HEK293 (cell line): ENCODE measurements at regions not wholly inside any gene's neighbourhood (a gene's known extent, or its start where the extent isn't known, plus 50 kb on each side); places are given as distances from the start of the nearest gene placed in this dataset.

Source experiments
- CTCF ChIP-seq: fragments of 450-650 bp; formaldehyde crosslinking; IDR thresholded peaks from 2 replicates; pipeline ENCODE4 v1.5.1; 2016; ENCODE audit warnings: missing biosample characterization, missing genetic modification characterization
- RBAK ChIP-seq: fragments of 450-650 bp; formaldehyde crosslinking; IDR thresholded peaks from 2 replicates; pipeline ENCODE4 v1.5.1; 2016; ENCODE audit warnings: missing biosample characterization, missing genetic modification characterization
- SCRT2 ChIP-seq: fragments of 450-650 bp; formaldehyde crosslinking; IDR thresholded peaks from 2 replicates; pipeline ENCODE4 v1.5.1; 2016; ENCODE audit warnings: missing biosample characterization, missing genetic modification characterization
- ZNF114 ChIP-seq: fragments of 450-650 bp; formaldehyde crosslinking; IDR thresholded peaks from 2 replicates; pipeline ENCODE4 v1.5.0; 2017; ENCODE audit warnings: missing biosample characterization, missing genetic modification characterization
- ZNF155 ChIP-seq: fragments of 450-650 bp; formaldehyde crosslinking; IDR thresholded peaks from 2 replicates; pipeline ENCODE4 v1.5.1; 2016; ENCODE audit warnings: missing biosample characterization, missing genetic modification characterization
- ZNF23 ChIP-seq: fragments of 450-650 bp; formaldehyde crosslinking; IDR thresholded peaks from 2 replicates; pipeline ENCODE4 v1.5.1; 2016; ENCODE audit warnings: missing biosample characterization, missing genetic modification characterization, borderline replicate concordance
- ZNF280D ChIP-seq: fragments of 450-650 bp; formaldehyde crosslinking; IDR thresholded peaks from 2 replicates; pipeline ENCODE4 v1.5.1; 2016; ENCODE audit warnings: missing biosample characterization, missing genetic modification characterization
- ZNF510 ChIP-seq: fragments of 450-650 bp; formaldehyde crosslinking; IDR thresholded peaks from 2 replicates; pipeline ENCODE4 v1.5.1; 2018; ENCODE audit warnings: mild to moderate bottlenecking, missing genetic modification characterization, missing biosample characterization; ENCODE audit not compliant: insufficient replicate concordance
- ZNF555 ChIP-seq: fragments of 450-650 bp; formaldehyde crosslinking; conservative IDR thresholded peaks from 2 replicates; pipeline ENCODE4 v1.5.1; 2017; ENCODE audit warnings: missing biosample characterization, mild to moderate bottlenecking, missing genetic modification characterization, inconsistent platforms
- ZNF677 ChIP-seq: fragments of 450-650 bp; IDR thresholded peaks from 2 replicates; pipeline ENCODE4 v1.5.0; 2018; ENCODE audit warnings: missing biosample characterization, mild to moderate bottlenecking, missing genetic modification characterization, moderate library complexity
- ZNF843 ChIP-seq: fragments of 450-650 bp; formaldehyde crosslinking; IDR thresholded peaks from 2 replicates; pipeline ENCODE4 v1.5.1; 2016; ENCODE audit warnings: missing biosample characterization, missing genetic modification characterization
- ZSCAN30 ChIP-seq: fragments of 450-650 bp; IDR thresholded peaks from 2 replicates; pipeline ENCODE4 v1.5.1; 2018; ENCODE audit warnings: missing biosample characterization, mild to moderate bottlenecking, missing genetic modification characterization, moderate library complexity
- TF ChIP-seq, protein P1 (sequence below): fragments of 450-650 bp; formaldehyde crosslinking; IDR thresholded peaks from 2 replicates; pipeline ENCODE4 v1.5.1; 2016; ENCODE audit warnings: missing biosample characterization, missing genetic modification characterization

DNA sequence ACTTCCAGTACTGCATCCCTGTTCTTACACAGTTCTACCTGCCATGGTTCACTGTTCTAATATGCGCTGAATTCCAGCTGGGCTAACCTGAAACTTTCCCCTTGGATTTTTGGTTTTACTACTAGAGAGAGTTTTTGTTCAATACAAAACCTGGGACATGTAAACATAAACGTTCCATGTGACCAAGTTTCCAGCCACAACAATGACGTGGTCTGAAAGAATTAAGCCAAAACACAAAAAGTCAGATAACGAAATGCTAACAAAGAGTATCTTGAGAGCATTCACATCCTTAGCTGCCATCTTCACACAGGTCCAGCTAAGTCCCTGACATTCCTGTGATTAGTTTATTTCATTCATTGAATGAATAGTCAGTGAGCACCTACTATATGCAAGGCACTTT, 467.0 kb upstream of the PKDCC start:
- TF ChIP-seq RBAK (tag by site-specific recombination), result no peak
- no peak for TF ChIP-seq CTCF (tag by site-specific recombination)
- TF ChIP-seq ZSCAN30 (tag by site-specific recombination), result no peak
- no peak for TF ChIP-seq ZNF555 (tag by site-specific recombination)
- no peak for TF ChIP-seq ZNF280D (tag by site-specific recombination)
- no peak for TF ChIP-seq ZNF843 (tag by site-specific recombination)
- TF ChIP-seq ZNF677 (tag by site-specific recombination), result no peak
- TF ChIP-seq ZNF114 (tag by site-specific recombination), result no peak
- no peak for TF ChIP-seq SCRT2
- TF ChIP-seq, protein P1, sequence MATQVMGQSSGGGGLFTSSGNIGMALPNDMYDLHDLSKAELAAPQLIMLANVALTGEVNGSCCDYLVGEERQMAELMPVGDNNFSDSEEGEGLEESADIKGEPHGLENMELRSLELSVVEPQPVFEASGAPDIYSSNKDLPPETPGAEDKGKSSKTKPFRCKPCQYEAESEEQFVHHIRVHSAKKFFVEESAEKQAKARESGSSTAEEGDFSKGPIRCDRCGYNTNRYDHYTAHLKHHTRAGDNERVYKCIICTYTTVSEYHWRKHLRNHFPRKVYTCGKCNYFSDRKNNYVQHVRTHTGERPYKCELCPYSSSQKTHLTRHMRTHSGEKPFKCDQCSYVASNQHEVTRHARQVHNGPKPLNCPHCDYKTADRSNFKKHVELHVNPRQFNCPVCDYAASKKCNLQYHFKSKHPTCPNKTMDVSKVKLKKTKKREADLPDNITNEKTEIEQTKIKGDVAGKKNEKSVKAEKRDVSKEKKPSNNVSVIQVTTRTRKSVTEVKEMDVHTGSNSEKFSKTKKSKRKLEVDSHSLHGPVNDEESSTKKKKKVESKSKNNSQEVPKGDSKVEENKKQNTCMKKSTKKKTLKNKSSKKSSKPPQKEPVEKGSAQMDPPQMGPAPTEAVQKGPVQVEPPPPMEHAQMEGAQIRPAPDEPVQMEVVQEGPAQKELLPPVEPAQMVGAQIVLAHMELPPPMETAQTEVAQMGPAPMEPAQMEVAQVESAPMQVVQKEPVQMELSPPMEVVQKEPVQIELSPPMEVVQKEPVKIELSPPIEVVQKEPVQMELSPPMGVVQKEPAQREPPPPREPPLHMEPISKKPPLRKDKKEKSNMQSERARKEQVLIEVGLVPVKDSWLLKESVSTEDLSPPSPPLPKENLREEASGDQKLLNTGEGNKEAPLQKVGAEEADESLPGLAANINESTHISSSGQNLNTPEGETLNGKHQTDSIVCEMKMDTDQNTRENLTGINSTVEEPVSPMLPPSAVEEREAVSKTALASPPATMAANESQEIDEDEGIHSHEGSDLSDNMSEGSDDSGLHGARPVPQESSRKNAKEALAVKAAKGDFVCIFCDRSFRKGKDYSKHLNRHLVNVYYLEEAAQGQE (tag by site-specific recombination), result no peak
- TF ChIP-seq ZNF155 (tag by site-specific recombination), result no peak
- no peak for TF ChIP-seq ZNF23
- TF ChIP-seq ZNF510 (tag by site-specific recombination), result no peak
